ENCODE measurements at regions not wholly inside any gene's neighbourhood (a gene's known extent, or its start where the extent isn't known, plus 50 kb on each side); places are given as distances from the start of the nearest gene placed in this dataset.
A peak's percentile ranks its signal among the peaks of the same experiment; 100 is the strongest.

- POLR2A ChIA-PET = no interaction called here
- H3K4me1 Mint-ChIP-seq = no peaks in the 10 kb centered on the region
- H3K27ac Mint-ChIP-seq = no peak overlapping the region
- DNase-seq = no peak
- CTCF ChIA-PET = no interaction called here
- H3K9me3 Mint-ChIP-seq = no peaks in the 10 kb centered on the region
- H3K27me3 Mint-ChIP-seq = no peaks in the 10 kb centered on the region
- no peak overlapping the region for H3K4me3 Mint-ChIP-seq
- no peaks in the 10 kb centered on the region for H3K36me3 Mint-ChIP-seq (ENCODE audit: low read depth)
These were observed 479.5 kb downstream of the TNS1 start for GRCh38 chr2:217523286-217523685.

DNA sequence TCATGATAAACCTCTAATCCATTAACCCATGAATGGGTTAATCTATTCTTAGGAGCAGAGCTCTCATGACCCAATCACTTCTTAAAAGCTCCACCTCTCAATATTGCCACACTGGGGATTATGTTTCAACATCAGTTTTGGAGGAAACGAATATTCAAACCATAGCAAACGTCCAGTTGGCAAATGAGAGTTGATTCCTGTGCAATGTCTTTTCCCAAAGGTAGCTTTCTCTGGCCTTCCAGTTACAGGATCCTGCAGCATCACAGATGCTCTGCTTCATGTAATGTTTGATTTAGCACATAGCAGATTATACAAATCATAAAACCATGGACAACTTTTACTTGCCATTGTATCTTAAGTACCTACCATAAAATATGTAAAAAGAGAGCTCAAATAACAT is 481.0 kb downstream of the TNS1 start:
- no peak overlapping the region for H3K27ac Mint-ChIP-seq
- H3K4me3 Mint-ChIP-seq = no peak overlapping the region
- ChIA-PET POLR2A (no interaction called here), CTCF (interaction anchor here (0.5 to 1.0 kb wide), 2 partner anchors 12 to 1494 kb away, joined by 4 read pairs; no protein-coding TSS in a partner anchor)
- DNase-seq = no peak
- no peaks in the 10 kb centered on the region for H3K4me1 Mint-ChIP-seq
- no peaks in the 10 kb centered on the region for H3K9me3 Mint-ChIP-seq
- H3K36me3 Mint-ChIP-seq (ENCODE audit: low read depth) = no peaks in the 10 kb centered on the region
- H3K27me3 Mint-ChIP-seq = no peaks in the 10 kb centered on the region

DNA sequence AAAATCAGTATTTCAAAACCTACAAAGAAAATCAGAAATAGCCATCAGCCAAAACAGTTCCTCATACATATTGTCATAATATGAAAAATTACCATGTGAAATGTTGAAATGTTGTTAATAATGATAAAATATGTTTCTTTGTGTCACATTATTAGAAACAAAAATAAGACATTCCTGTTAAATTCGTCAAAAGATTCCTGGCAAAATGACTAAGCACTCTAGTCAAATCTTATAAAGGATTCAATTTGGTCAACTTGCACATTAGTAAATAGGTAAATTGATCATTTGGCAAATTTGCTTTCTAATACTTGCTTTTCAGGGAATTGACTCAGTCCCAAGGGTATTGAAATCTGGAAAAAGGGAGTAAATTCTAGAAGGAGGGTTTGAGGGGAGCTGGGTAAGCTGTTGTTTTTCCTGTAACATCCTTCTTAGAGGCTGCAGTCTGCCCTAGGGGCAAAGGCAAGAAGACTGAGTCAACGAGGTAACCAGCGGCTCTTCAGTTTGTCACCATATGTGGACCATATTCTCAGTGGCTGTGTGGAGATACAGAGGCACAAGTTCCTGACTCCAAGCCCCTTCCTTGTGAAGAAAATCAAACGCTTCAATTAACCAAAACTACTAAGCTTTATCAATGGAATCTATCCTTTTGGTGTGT is 482.3 kb downstream of the TNS1 start:
- POLR2A ChIA-PET = interaction anchor here (0.7 kb wide), 1 partner anchor 728 kb away, joined by 3 read pairs; no protein-coding TSS in a partner anchor
- Mint-ChIP-seq H3K4me3 (no peak overlapping the region), H3K9me3 (no peaks in the 10 kb centered on the region), H3K27ac (no peak overlapping the region), H3K27me3 (no peaks in the 10 kb centered on the region), H3K4me1 (no peaks in the 10 kb centered on the region), H3K36me3 (ENCODE audit: low read depth) (no peaks in the 10 kb centered on the region)
- no peak for DNase-seq
- CTCF ChIA-PET = no interaction called here

- CTCF ChIA-PET = no interaction called here
These were observed 485.4 kb downstream of the TNS1 start for GRCh38 chr2:217517402-217517801.

DNA sequence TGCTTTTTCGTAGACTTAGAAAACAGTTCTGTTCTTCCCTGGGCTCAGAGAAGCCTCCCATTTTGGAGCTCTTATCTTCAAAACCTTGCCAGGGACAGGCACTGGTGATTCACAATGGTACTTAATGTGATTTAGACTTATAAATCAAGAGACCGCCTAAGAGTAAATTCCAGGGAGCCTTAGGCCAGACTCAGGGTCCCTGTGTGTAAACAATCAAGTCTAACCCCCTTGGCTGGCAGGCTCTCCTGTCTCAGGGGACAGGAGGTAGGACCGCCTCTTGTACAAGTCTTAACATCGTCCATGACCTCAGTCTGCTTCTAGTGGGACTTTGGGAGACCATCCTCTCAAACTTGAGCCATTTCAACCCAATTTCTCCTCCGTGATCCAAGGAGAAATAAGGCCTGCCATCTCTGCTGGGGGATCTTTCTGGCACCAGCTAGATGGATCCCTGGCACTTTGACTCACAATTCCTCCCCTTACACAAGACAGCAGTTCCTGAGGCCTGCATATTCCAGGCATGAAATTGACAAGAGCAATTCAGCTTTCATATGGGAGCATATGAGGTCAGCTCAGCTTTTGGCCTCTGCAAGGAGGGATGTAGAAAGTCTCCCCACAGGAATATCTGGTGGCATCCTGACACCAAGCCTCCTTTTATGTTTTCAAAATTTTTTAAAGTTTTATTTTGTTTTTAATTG is 487.0 kb downstream of the TNS1 start:
- ChIA-PET POLR2A (no interaction called here), CTCF (no interaction called here)
- no peaks in the 10 kb centered on the region for H3K36me3 Mint-ChIP-seq (ENCODE audit: low read depth)
- H3K27me3 Mint-ChIP-seq = no peaks in the 10 kb centered on the region
- DNase-seq = no peak
- H3K9me3 Mint-ChIP-seq = no peaks in the 10 kb centered on the region
- no peak overlapping the region for H3K27ac Mint-ChIP-seq
- H3K4me1 Mint-ChIP-seq = no peaks in the 10 kb centered on the region
- H3K4me3 Mint-ChIP-seq = no peak overlapping the region

More at GRCh38 chr2:217517402-217517801, 485.4 kb downstream of the TNS1 start:
- H3K4me1 Mint-ChIP-seq = no peaks in the 10 kb centered on the region
- H3K4me3 Mint-ChIP-seq = no peak overlapping the region
- H3K36me3 Mint-ChIP-seq (ENCODE audit: low read depth) = no peaks in the 10 kb centered on the region
- no peak overlapping the region for H3K27ac Mint-ChIP-seq
- POLR2A ChIA-PET = no interaction called here
- H3K9me3 Mint-ChIP-seq = no peaks in the 10 kb centered on the region
- DNase-seq = no peak
- no peaks in the 10 kb centered on the region for H3K27me3 Mint-ChIP-seq

DNA sequence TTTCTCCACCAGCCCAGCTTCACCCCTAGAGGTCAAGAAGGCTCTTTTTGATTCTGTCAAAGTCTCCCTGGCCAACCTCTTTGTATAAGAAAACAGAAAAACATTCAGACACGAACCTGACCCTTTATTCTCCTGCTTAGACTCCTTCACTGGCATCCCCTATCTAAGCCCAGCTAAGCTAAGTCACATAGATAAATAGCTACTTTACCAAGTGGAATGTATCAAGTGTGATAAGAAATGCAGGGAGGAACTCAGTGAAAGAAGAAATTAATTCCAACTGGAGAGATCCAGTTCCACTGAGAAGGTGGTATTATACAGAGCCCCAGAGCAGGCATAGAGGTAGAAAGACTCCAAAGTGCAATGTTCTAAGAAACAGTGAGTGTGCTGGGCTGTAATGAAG is 489.5 kb downstream of the TNS1 start:
- ChIA-PET CTCF (interaction anchor here (0.6 kb wide), 1 partner anchor 450 kb away, joined by 3 read pairs; no protein-coding TSS in a partner anchor), POLR2A (no interaction called here)
- no peak overlapping the region for H3K27ac Mint-ChIP-seq
- H3K9me3 Mint-ChIP-seq = no peaks in the 10 kb centered on the region
- DNase-seq = no peak
- no peaks in the 10 kb centered on the region for H3K36me3 Mint-ChIP-seq (ENCODE audit: low read depth)
- H3K27me3 Mint-ChIP-seq = peaks cover 2% of the 10 kb centered on the region
- no peak overlapping the region for H3K4me3 Mint-ChIP-seq
- H3K4me1 Mint-ChIP-seq = no peaks in the 10 kb centered on the region

GRCh38 chr2:217512728-217513127 is 490.1 kb downstream of the TNS1 start:
- no peaks in the 10 kb centered on the region for H3K9me3 Mint-ChIP-seq
- no peak overlapping the region for H3K4me3 Mint-ChIP-seq
- ChIA-PET CTCF (no interaction called here), POLR2A (no interaction called here)
- H3K27ac Mint-ChIP-seq = no peak overlapping the region
- DNase-seq = no peak
- no peaks in the 10 kb centered on the region for H3K4me1 Mint-ChIP-seq
- H3K27me3 Mint-ChIP-seq = peaks cover 2% of the 10 kb centered on the region
- H3K36me3 Mint-ChIP-seq (ENCODE audit: low read depth) = no peaks in the 10 kb centered on the region

GRCh38 chr2:217512259-217512658 is 490.5 kb downstream of the TNS1 start:
- no peaks in the 10 kb centered on the region for H3K36me3 Mint-ChIP-seq (ENCODE audit: low read depth)
- CTCF ChIA-PET = no interaction called here
- H3K27ac Mint-ChIP-seq = no peak overlapping the region
- H3K9me3 Mint-ChIP-seq = no peaks in the 10 kb centered on the region
- H3K4me1 Mint-ChIP-seq = no peaks in the 10 kb centered on the region
- POLR2A ChIA-PET = no interaction called here
- H3K4me3 Mint-ChIP-seq = no peak overlapping the region
- DNase-seq = no peak
- H3K27me3 Mint-ChIP-seq = peaks cover 2% of the 10 kb centered on the region

- ChIA-PET CTCF (no interaction called here), POLR2A (no interaction called here)
- H3K36me3 Mint-ChIP-seq (ENCODE audit: low read depth) = no peaks in the 10 kb centered on the region
- H3K4me1 Mint-ChIP-seq = no peaks in the 10 kb centered on the region
- no peak overlapping the region for H3K4me3 Mint-ChIP-seq
- H3K27ac Mint-ChIP-seq = no peak overlapping the region
- H3K9me3 Mint-ChIP-seq = no peaks in the 10 kb centered on the region
- H3K27me3 Mint-ChIP-seq = peaks cover 2% of the 10 kb centered on the region
- no peak for DNase-seq
These were observed 490.9 kb downstream of the TNS1 start for GRCh38 chr2:217511850-217512249.

DNA sequence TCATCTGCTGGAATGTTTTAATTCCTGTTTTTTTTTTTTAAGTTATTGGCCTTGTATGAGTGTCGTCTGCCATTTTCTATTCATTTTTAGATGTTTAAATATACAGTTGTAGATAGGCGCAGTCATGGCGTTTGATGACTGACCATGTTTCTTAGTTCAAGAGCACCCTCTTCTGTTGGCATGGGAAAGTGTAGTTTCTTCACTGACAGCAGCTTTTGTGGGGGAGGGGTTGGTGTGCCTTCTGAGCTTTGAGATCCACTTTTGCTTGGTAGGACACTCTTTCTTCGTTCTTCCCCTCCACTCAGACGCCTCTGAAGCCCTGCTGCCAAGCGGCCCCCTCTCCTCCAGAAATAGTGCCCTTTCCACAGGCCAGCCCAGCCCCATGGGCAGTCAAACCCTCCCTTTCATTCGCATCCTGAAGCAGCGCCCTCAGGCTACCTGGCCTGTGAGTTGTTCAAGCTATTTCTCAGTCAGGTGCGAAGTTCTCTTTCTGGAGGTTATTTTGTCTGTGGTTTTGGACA is 492.0 kb downstream of the TNS1 start:
- Mint-ChIP-seq H3K36me3 (ENCODE audit: low read depth) (no peaks in the 10 kb centered on the region), H3K4me3 (no peak overlapping the region), H3K9me3 (no peaks in the 10 kb centered on the region), H3K27me3 (peaks cover 2% of the 10 kb centered on the region), H3K27ac (no peak overlapping the region), H3K4me1 (no peaks in the 10 kb centered on the region)
- CTCF ChIA-PET = interaction anchor here (0.7 kb wide), 1 partner anchor 845 kb away, joined by 3 read pairs; no protein-coding TSS in a partner anchor
- peak; percentile 30 for DNase-seq
- POLR2A ChIA-PET = no interaction called here

DNA sequence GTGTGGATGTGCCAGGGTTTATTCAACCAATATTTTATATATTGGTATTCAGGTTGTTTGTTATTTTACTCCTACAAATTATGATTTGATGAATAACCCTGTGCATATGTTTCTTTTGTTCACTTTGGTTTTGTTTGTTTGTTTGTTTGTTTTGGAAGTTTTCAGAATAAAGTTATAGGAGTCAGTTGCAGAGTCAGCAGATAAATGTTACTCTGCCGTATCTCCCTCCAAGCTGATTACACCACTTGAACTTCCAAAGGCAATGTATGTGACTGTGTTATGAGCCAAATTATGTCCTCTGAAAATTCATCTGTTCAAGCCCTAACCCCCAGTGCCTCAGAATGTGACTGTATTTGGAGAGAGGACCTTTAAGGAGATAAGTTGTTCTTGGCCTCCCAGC is 497.5 kb downstream of the TNS1 start:
- no peaks in the 10 kb centered on the region for H3K4me1 Mint-ChIP-seq
- no peaks in the 10 kb centered on the region for H3K9me3 Mint-ChIP-seq
- no peaks in the 10 kb centered on the region for H3K36me3 Mint-ChIP-seq (ENCODE audit: low read depth)
- no peak overlapping the region for H3K27ac Mint-ChIP-seq
- peaks cover 1% of the 10 kb centered on the region for H3K27me3 Mint-ChIP-seq
- no peak overlapping the region for H3K4me3 Mint-ChIP-seq
- POLR2A ChIA-PET = no interaction called here
- CTCF ChIA-PET = no interaction called here
- no peak for DNase-seq

DNA sequence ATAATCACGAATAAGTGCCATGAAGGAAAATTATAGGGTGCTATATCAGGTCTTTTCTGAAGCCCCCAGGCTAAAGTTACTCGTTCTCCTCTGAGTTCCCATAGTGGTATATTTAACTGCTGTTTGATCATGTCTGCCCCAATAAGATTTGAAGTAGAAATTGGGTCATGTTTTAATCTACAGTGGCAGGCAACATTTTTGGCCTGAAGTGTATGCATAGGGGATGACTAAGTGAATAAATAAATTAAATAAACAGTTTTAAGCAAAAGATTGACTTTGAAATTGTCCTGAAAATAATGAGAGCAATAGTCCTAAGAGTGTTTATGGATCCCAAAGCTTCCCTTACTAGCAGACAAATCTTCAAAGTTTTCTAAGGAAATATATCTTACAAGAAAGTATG is 500.9 kb downstream of the TNS1 start:
- H3K27me3 Mint-ChIP-seq = no peaks in the 10 kb centered on the region
- no peaks in the 10 kb centered on the region for H3K9me3 Mint-ChIP-seq
- ChIA-PET POLR2A (no interaction called here), CTCF (no interaction called here)
- DNase-seq = no peak
- no peak overlapping the region for H3K27ac Mint-ChIP-seq
- no peaks in the 10 kb centered on the region for H3K36me3 Mint-ChIP-seq (ENCODE audit: low read depth)
- no peak overlapping the region for H3K4me3 Mint-ChIP-seq
- no peaks in the 10 kb centered on the region for H3K4me1 Mint-ChIP-seq

DNA sequence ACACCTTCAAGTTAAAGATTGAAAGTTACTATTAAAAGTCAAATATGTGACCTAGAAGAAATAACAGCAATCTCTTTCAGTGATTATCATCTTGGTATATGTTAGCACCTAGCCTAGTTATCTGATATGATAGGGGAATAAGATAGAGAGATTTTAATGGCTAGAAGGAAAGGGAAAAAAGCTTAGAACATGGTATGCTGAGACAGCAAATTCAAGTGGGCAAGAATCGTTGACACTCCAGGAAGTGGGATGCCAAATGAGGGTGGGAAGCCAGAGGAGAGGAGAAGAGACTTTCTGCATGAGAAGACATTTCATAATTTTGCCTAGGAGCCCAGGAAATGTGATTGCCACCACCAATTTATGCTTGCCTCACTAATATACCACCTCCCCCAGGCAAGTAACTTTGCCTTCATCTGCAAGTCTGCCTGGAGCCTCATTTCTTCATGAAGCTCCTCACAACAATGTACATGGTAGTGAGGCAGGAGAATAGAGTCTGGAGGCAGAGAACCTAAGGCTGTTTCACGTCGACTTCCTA is 504.9 kb downstream of the TNS1 start:
- DNase-seq = no peak
- H3K36me3 Mint-ChIP-seq (ENCODE audit: low read depth) = no peaks in the 10 kb centered on the region
- H3K9me3 Mint-ChIP-seq = no peaks in the 10 kb centered on the region
- H3K4me3 Mint-ChIP-seq = no peak overlapping the region
- ChIA-PET CTCF (no interaction called here), POLR2A (no interaction called here)
- H3K27ac Mint-ChIP-seq = no peak overlapping the region
- H3K27me3 Mint-ChIP-seq = peaks cover 3% of the 10 kb centered on the region
- no peaks in the 10 kb centered on the region for H3K4me1 Mint-ChIP-seq

DNA sequence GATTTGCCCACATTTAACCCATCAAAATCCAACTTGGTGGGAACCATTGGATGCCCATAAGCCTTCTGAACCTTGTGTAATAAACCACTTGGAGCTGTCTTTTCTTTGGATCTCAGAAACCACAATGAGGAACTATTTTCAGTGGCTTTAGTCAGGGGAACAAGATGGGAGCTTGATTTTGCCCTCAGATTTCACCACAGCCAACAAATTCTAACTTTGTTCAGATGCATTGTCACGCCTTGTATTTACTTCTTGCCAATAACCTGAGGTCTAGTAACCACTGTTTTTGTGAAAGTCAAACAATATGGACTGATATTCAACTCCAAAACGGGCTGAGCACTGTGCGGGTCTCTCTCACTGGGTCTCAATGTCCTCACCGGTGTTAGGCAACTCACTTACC is 508.2 kb downstream of the TNS1 start:
- CTCF ChIA-PET = no interaction called here

More for the DNA sequence above, 508.2 kb downstream of the TNS1 start:
- Mint-ChIP-seq H3K4me3 (no peak overlapping the region), H3K27me3 (peaks cover 3% of the 10 kb centered on the region), H3K4me1 (no peaks in the 10 kb centered on the region), H3K36me3 (ENCODE audit: low read depth) (no peaks in the 10 kb centered on the region), H3K9me3 (no peaks in the 10 kb centered on the region), H3K27ac (no peak overlapping the region)
- DNase-seq = no peak
- POLR2A ChIA-PET = no interaction called here

Data from activated CD4-positive, alpha-beta memory T cell treated with anti-CD3 and anti-CD28 coated beads, Interleukin-2, amount 10 ng/mL, durations not matched to agents 7 days and 5 days (primary cell).